H1 (cell line): ENCODE measurements at regions not wholly inside any gene's neighbourhood (a gene's known extent, or its start where the extent isn't known, plus 50 kb on each side); places are given as distances from the start of the nearest gene placed in this dataset.

Experiments used
- CTCF ChIA-PET: fragments of 300-600 bp; sonication (Branson Sonifier 250); formaldehyde crosslinking; loops from one replicate; lab custom pipeline; 2021; ENCODE audit not compliant: partially characterized antibody; lab: Charles Lee
- POLR2A ChIA-PET: fragments of 300-600 bp; sonication (Branson Sonifier 250); formaldehyde crosslinking; loops from one replicate; lab custom pipeline; 2021; ENCODE audit warnings: inconsistent platforms; ENCODE audit not compliant: partially characterized antibody; lab: Charles Lee
- DNase-seq, 2 experiments: peaks; one replicate each; pipeline versions ENCODE4 v3.0.0 to v3.0.0-alpha.2; 2010 to 2022; ENCODE audit warnings: low spot score in 2 of 2, low read depth in 1 of 2, mixed read lengths in 1 of 2
- FAIRE-seq: peaks from 2 replicates; lab custom pipeline; 2011; peaks lifted over from hg19 to GRCh38; lab: Jason Lieb, UNC
- H2AFZ ChIP-seq: 2 replicates; pipeline ENCODE4 v1.8.1; 2012; ENCODE audit warnings: low read length, inconsistent platforms
- H2AK5ac ChIP-seq: 2 replicates; pipeline ENCODE4 v1.6.1; 2013; ENCODE audit warnings: low read depth, low read length
- H2BK120ac ChIP-seq: replicated peaks from 2 replicates; pipeline ENCODE3; 2013; ENCODE audit warnings: low read depth, low read length, inconsistent platforms
- H2BK12ac ChIP-seq: 2 replicates; pipeline ENCODE4 v1.6.1; 2013; ENCODE audit warnings: low read depth, low read length
- H2BK15ac ChIP-seq: 2 replicates; pipeline ENCODE4 v1.6.1; 2013; ENCODE audit warnings: low read length
- H2BK20ac ChIP-seq: 2 replicates; pipeline ENCODE4 v1.6.1; 2013; ENCODE audit warnings: low read length
- H2BK5ac ChIP-seq: 2 replicates; pipeline ENCODE4 v1.6.1; 2013; ENCODE audit warnings: low read depth, low read length
- H3K14ac ChIP-seq: 2 replicates; pipeline ENCODE4 v1.6.1; 2013; ENCODE audit warnings: inconsistent platforms; ENCODE audit not compliant: insufficient read length
- H3K18ac ChIP-seq: 2 replicates; pipeline ENCODE4 v1.6.1; 2013; ENCODE audit warnings: low read length; ENCODE audit errors: extremely low read depth
- H3K23ac ChIP-seq: 2 replicates; pipeline ENCODE4 v1.6.1; 2013; ENCODE audit warnings: inconsistent platforms; ENCODE audit not compliant: insufficient read length
- H3K23me2 ChIP-seq: 2 replicates; pipeline ENCODE4 v1.6.1; 2013; ENCODE audit warnings: low read depth, low read length
- H3K27ac ChIP-seq: 2 replicates; pipeline ENCODE4 v1.6.1; 2011; ENCODE audit warnings: low read depth, low read length, inconsistent platforms
- H3K27me3 ChIP-seq, 4 experiments: replicated peaks in 1 of 4; 1 replicate in 1 of 4; 2 replicates in 3 of 4; pipeline versions ENCODE4 v1.6.1 to v1.8.1; 2011 to 2013; ENCODE audit warnings: low read length in 3 of 4, mild to moderate bottlenecking in 3 of 4, inconsistent platforms in 2 of 4, mixed read lengths in 2 of 4, moderate library complexity in 1 of 4; ENCODE audit not compliant: control insufficient read depth in 3 of 4, insufficient read depth in 3 of 4; ENCODE audit errors: extremely low read depth in 1 of 4
- H3K36me3 ChIP-seq, 4 experiments: 2 replicates each; pipeline versions ENCODE4 v1.6.1 to v1.8.1; 2011 to 2013; ENCODE audit warnings: mild to moderate bottlenecking in 4 of 4, low read length in 3 of 4, moderate library complexity in 2 of 4, control low read depth in 1 of 4, inconsistent platforms in 1 of 4; ENCODE audit not compliant: insufficient read depth in 4 of 4, control insufficient read depth in 2 of 4
- H3K4ac ChIP-seq: replicated peaks from 2 replicates; pipeline ENCODE3; 2013; ENCODE audit warnings: low read length, low read depth, mixed read lengths, inconsistent platforms; ENCODE audit not compliant: insufficient read length
- H3K4me1 ChIP-seq, 4 experiments: replicated peaks in 1 of 4; 1 replicate in 1 of 4; 2 replicates in 3 of 4; pipeline versions ENCODE4 v1.6.1 to v1.8.1; 2011 to 2013; ENCODE audit warnings: low read length in 3 of 4, inconsistent platforms in 2 of 4, mixed read lengths in 1 of 4; ENCODE audit not compliant: insufficient read depth in 4 of 4, control insufficient read depth in 3 of 4
- H3K4me2 ChIP-seq, 2 experiments: 2 replicates each; pipeline versions ENCODE4 v1.6.1 to v1.8.1; 2011 to 2013; ENCODE audit warnings: low read depth in 2 of 2, low read length in 2 of 2, control low read depth in 1 of 2, inconsistent platforms in 1 of 2, mild to moderate bottlenecking in 1 of 2; ENCODE audit not compliant: insufficient read depth in 1 of 2
- H3K4me3 ChIP-seq, 4 experiments: fragments of 200-600, 300-600 bp in 1 of 4; sonication (generic), shearing (Covaris generic), sonication (Bioruptor Twin) in 1 of 4; 2 replicates each; pipeline versions ENCODE4 v1.5.1 to v1.8.1; 2011 to 2016; ENCODE audit warnings: low read length in 4 of 4, low read depth in 3 of 4, control low read depth in 2 of 4, inconsistent platforms in 2 of 4, mild to moderate bottlenecking in 2 of 4, mixed read lengths in 1 of 4, moderate library complexity in 1 of 4; ENCODE audit not compliant: insufficient read depth in 2 of 4; ENCODE audit errors: extremely low read depth in 1 of 4
- H3K56ac ChIP-seq: replicated peaks from 2 replicates; pipeline ENCODE3; 2013; ENCODE audit warnings: low read depth, mild to moderate bottlenecking, mixed read lengths, low read length, inconsistent platforms; ENCODE audit not compliant: insufficient read length
- H3K79me1 ChIP-seq: 2 replicates; pipeline ENCODE4 v1.6.1; 2013; ENCODE audit warnings: low read depth, low read length, control low read depth
- H3K79me2 ChIP-seq, 2 experiments: 2 replicates each; pipeline versions ENCODE4 v1.6.1 to v1.8.1; 2012 to 2013; ENCODE audit warnings: low read length in 2 of 2, mild to moderate bottlenecking in 2 of 2, inconsistent platforms in 1 of 2; ENCODE audit not compliant: insufficient read depth in 2 of 2, control insufficient read depth in 1 of 2
- H3K9ac ChIP-seq, 4 experiments: replicated peaks in 1 of 4; 1 replicate in 1 of 4; 2 replicates in 3 of 4; pipeline versions ENCODE4 v1.6.1 to v1.8.1; 2011 to 2013; ENCODE audit warnings: low read depth in 3 of 4, low read length in 3 of 4, control low read depth in 2 of 4, mild to moderate bottlenecking in 2 of 4, moderate library complexity in 2 of 4, inconsistent platforms in 1 of 4; ENCODE audit errors: extremely low read depth in 1 of 4
- H3K9me3 ChIP-seq, 2 experiments: 2 replicates each; pipeline versions ENCODE4 v1.6.1 to v1.8.1; 2012 to 2013; ENCODE audit warnings: mild to moderate bottlenecking in 2 of 2, moderate library complexity in 2 of 2, control low read depth in 1 of 2, inconsistent platforms in 1 of 2, low read depth in 1 of 2, low read length in 1 of 2, mixed read lengths in 1 of 2; ENCODE audit not compliant: insufficient read depth in 2 of 2
- H4K20me1 ChIP-seq, 2 experiments: replicated peaks in 1 of 2; 2 replicates each; pipeline versions ENCODE3 to v1.8.1; 2011 to 2013; ENCODE audit warnings: inconsistent platforms in 2 of 2, low read length in 2 of 2, mild to moderate bottlenecking in 1 of 2; ENCODE audit not compliant: insufficient read depth in 2 of 2, control insufficient read depth in 1 of 2
- H4K5ac ChIP-seq: 2 replicates; pipeline ENCODE4 v1.6.1; 2013; ENCODE audit warnings: low read length, low read depth, mixed read lengths, inconsistent platforms; ENCODE audit not compliant: insufficient read length
- H4K8ac ChIP-seq: 2 replicates; pipeline ENCODE4 v1.8.0; 2013; ENCODE audit warnings: mild to moderate bottlenecking, moderate library complexity, low read length, inconsistent platforms; ENCODE audit not compliant: insufficient read depth; ENCODE audit errors: extremely low read depth
- H4K91ac ChIP-seq: replicated peaks from 2 replicates; pipeline ENCODE3; 2013; ENCODE audit warnings: low read length, mixed read lengths, inconsistent platforms; ENCODE audit not compliant: insufficient read length
- CEBPB ChIP-seq: IDR thresholded peaks from 2 replicates; pipeline ENCODE4 v1.6.1; 2012; ENCODE audit warnings: low read depth, low read length
- RNF2 ChIP-seq: fragments of 200-900, 300-1000 bp; sonication (generic); IDR thresholded peaks from 2 replicates; pipeline ENCODE4 v1.7.1; 2016; ENCODE audit warnings: borderline replicate concordance, low read depth, mild to moderate bottlenecking, antibody characterized with exemption, low read length; ENCODE audit not compliant: poor library complexity, severe bottlenecking; ENCODE audit errors: missing control alignments
- SAP30 ChIP-seq: fragments of 300-600 bp; sonication (generic); IDR thresholded peaks from 2 replicates; pipeline ENCODE4 v1.7.1; 2012; ENCODE audit warnings: low read length, moderate library complexity, mild to moderate bottlenecking, inconsistent platforms; ENCODE audit not compliant: insufficient read depth, insufficient replicate concordance
- SP1 ChIP-seq: IDR thresholded peaks from 2 replicates; pipeline ENCODE4 v1.6.1; 2011; ENCODE audit warnings: low read depth, low read length
- WGBS, 2 experiments: shearing (Covaris generic) in 1 of 2; methylation state at CpG; one replicate each; pipeline versions ENCODE4 v1.1.6 to v1.1.7; 2013 to 2015; ENCODE audit warnings: low lambda C conversion rate in 2 of 2, mixed read lengths in 2 of 2, inconsistent platforms in 1 of 2, low coverage in 1 of 2, missing lambda C conversion rate in 1 of 2; ENCODE audit not compliant: insufficient replicate concordance in 2 of 2, insufficient coverage in 1 of 2, insufficient read length in 1 of 2; ENCODE audit errors: extremely low coverage in 1 of 2, missing lambda C conversion rate in 1 of 2; 5-methylcytosine and 5-hydroxymethylcytosine counted together
- TF ChIP-seq, protein P1 (sequence below): IDR thresholded peaks from 2 replicates; pipeline ENCODE4 v1.6.1; 2011; ENCODE audit warnings: low read depth, mild to moderate bottlenecking, low read length; ENCODE audit not compliant: insufficient read depth

DNA sequence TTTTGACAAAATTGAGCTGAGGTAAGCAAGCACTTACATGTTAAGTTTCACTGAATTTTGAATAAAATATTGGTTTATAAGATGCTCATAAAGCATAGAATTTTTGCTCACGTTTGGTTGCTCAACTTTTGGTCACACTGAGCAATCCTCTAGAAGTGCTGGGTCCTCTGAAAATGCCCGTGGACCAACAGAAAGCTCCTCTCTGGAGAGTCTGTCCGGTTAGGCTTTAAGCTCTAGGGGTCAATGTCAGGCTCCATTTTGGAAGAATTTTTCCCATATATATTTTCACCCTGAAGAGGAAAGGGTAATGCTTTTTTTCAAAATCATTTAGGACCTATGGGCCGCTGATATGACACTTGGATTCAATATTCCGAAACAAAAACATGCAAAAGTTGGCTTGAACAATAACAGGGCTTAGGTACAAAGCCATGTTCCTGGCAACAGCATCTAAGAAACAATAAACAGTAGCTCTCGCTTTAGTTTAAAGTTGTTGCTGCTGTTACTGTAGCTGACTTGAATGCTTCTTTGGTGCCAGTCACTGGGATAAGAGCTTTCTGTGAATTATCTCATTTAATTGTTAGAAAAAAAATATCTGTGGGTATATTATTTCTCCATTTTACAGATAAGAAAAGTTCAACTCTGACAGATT lies 131.7 kb upstream of the ESRRG start:
- Histone ChIP-seq H3K4ac (no peak overlapping the region), H2AK5ac (no peak overlapping the region), H2BK120ac (peak overlapping the region; percentile 45), H4K91ac (no peak overlapping the region), H3K79me2 (no peaks in the 10 kb centered on the region), H3K27me3 (no peaks in the 10 kb centered on the region), H3K4me2 (peak overlapping the region in 1 of 2 experiments; percentile 16; a peak in 1 of 4 replicates), H3K36me3 (no peaks in the 10 kb centered on the region; a peak in 1 of 8 replicates), H3K79me1 (no peaks in the 10 kb centered on the region), H4K20me1 (no peaks in the 10 kb centered on the region), H3K23me2 (no peaks in the 10 kb centered on the region; the same call in 1 of the 2 replicates), H2BK15ac (no peak overlapping the region), H2AFZ (no peak overlapping the region), H3K9ac (no peak overlapping the region), H2BK20ac (no peak overlapping the region; the same call in 1 of the 2 replicates), H2BK12ac (no peak overlapping the region), H4K5ac (no peak overlapping the region), H2BK5ac (peak overlapping the region; percentile 32; the same call in 1 of the 2 replicates), H3K14ac (no peak overlapping the region), H3K56ac (no peak overlapping the region), H3K18ac (peak overlapping the region; percentile 3; the same call in 1 of the 2 replicates), H3K27ac (no peak overlapping the region), H3K4me1 (peaks cover 1 to 4% (median 4%) of the 10 kb centered on the region in 4 experiments; a peak in 4 of 7 replicates), H3K9me3 (no peaks in the 10 kb centered on the region), H4K8ac (no peak overlapping the region), H3K4me3 (no peak overlapping the region), H3K23ac (no peak overlapping the region)
- ChIA-PET POLR2A (interaction anchor here (1.6 kb wide), 1 partner anchor 9 kb away, joined by 3 read pairs; no protein-coding TSS in a partner anchor), CTCF (interaction anchor here (0.8 to 1.3 kb wide), 3 partner anchors 11 to 89 kb away, joined by 3 to 4 read pairs (median 3); no protein-coding TSS in a partner anchor)
- DNase-seq (no peak), FAIRE-seq (no peak)
- 88% methylated on average over 6 of the region's 6 CpGs; no CpG with 5 or more reads in 1 of the 2 experiments for WGBS, 2 experiments
- TF ChIP-seq SP1 (no peak), SAP30 (no peak), RNF2 (no peak), CEBPB (no peak)
- TF ChIP-seq, protein P1, sequence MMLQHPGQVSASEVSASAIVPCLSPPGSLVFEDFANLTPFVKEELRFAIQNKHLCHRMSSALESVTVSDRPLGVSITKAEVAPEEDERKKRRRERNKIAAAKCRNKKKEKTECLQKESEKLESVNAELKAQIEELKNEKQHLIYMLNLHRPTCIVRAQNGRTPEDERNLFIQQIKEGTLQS, result no peak
